ENCODE measurements at regions not wholly inside any gene's neighbourhood (a gene's known extent, or its start where the extent isn't known, plus 50 kb on each side); places are given as distances from the start of the nearest gene placed in this dataset.
A peak's percentile ranks its signal among the peaks of the same experiment; 100 is the strongest.
"Not testable (repeated sequence)": the region's sequence is repeated elsewhere in the genome, so short reads cannot be mapped to it uniquely, and the experiment has no call there.

- Histone ChIP-seq H3K4me1 (peaks cover 22 to 31% (median 24%) of the 10 kb centered on the region in 3 donors), H3K27me3 (no peaks in the 10 kb centered on the region), H3K36me3 (no peaks in the 10 kb centered on the region), H3K27ac (peak overlapping the region in 2 of 4 donors; percentile 74 to 90), H3K4me3 (no peak overlapping the region), H3K9me3 (no peaks in the 10 kb centered on the region)
- no peak for FAIRE-seq
- 87 to 90% methylated on average over 9 of the region's 9 CpGs for WGBS, 2 donors
- intact Hi-C loops (cut with DNase I): no loop called here
- DNase-seq: no peak
- no peak for ATAC-seq
- TF ChIP-seq CTCF (IDR thresholded peaks at IDR 0.05): no peak
Observed at GRCh38 chr13:33678084-33678483, 139.9 kb upstream of the RFC3 start.

GRCh38 chr13:33678906-33679657, 138.9 kb upstream of the RFC3 start:
- FAIRE-seq (no peak), DNase-seq (peak; percentile 40 to 88 (median 72)), ATAC-seq (peak; percentile 68 to 82 (median 79))
- no peak for TF ChIP-seq CTCF (IDR thresholded peaks at IDR 0.05)
- Histone ChIP-seq H3K27ac (peak overlapping the region; percentile 51 to 90 (median 71)), H3K9me3 (no peaks in the 10 kb centered on the region), H3K4me3 (peak overlapping the region in 2 of 4 donors; percentile 20), H3K4me1 (peaks cover 22 to 31% (median 24%) of the 10 kb centered on the region in 3 donors), H3K36me3 (no peaks in the 10 kb centered on the region), H3K27me3 (no peaks in the 10 kb centered on the region)
- intact Hi-C loops (cut with DNase I): no loop called here
- 9% methylated on average over 11 of the region's 11 CpGs for WGBS, 2 donors

GRCh38 chr13:33679658-33680012, 138.3 kb upstream of the RFC3 start:
- ATAC-seq: no peak
- Histone ChIP-seq H3K27me3 (no peaks in the 10 kb centered on the region), H3K27ac (peak overlapping the region; percentile 51 to 90 (median 71)), H3K4me3 (peak overlapping the region in 2 of 4 donors; percentile 20), H3K4me1 (peaks cover 22 to 31% (median 24%) of the 10 kb centered on the region in 3 donors), H3K9me3 (no peaks in the 10 kb centered on the region), H3K36me3 (no peaks in the 10 kb centered on the region)
- no peak for DNase-seq
- intact Hi-C loops (cut with DNase I): no loop called here
- no peak for FAIRE-seq
- WGBS, 2 donors: 63 to 83% methylated on average over 1 of the region's 1 CpG
- no peak for TF ChIP-seq CTCF (IDR thresholded peaks at IDR 0.05)

GRCh38 chr13:33682020-33682564, 135.9 kb upstream of the RFC3 start:
- H3K36me3 ChIP-seq: no peaks in the 10 kb centered on the region
- intact Hi-C loops (cut with DNase I): no loop called here
- FAIRE-seq (no peak), DNase-seq (peak in 1 of 6 donors; percentile 66), ATAC-seq (no peak)
- no peaks in the 10 kb centered on the region for H3K9me3 ChIP-seq
- peaks cover 14 to 28% (median 19%) of the 10 kb centered on the region in 3 donors for H3K4me1 ChIP-seq
- TF ChIP-seq CTCF (IDR thresholded peaks at IDR 0.05): no peak
- no peaks in the 10 kb centered on the region for H3K27me3 ChIP-seq
- no peak overlapping the region for H3K4me3 ChIP-seq
- WGBS, 2 donors: 96 to 97% methylated on average over 34 to 35 of the region's 35 CpGs
- H3K27ac ChIP-seq: no peak overlapping the region

GRCh38 chr13:33682646-33683045, 135.3 kb upstream of the RFC3 start:
- 77 to 87% methylated on average over 5 of the region's 5 CpGs for WGBS, 2 donors
- H3K4me3 ChIP-seq; H3K27me3 ChIP-seq; H3K9me3 ChIP-seq; H3K36me3 ChIP-seq; intact Hi-C loops (cut with DNase I); DNase-seq; FAIRE-seq; H3K27ac ChIP-seq; ATAC-seq: not testable (repeated sequence)
- peaks cover 14 to 22% (median 14%) of the 10 kb centered on the region in 3 donors for H3K4me1 ChIP-seq

Measured in pancreas (tissue), 10 donors.